Keratinocyte (primary cell): ENCODE measurements at regions not wholly inside any gene's neighbourhood (a gene's known extent, or its start where the extent isn't known, plus 50 kb on each side); places are given as distances from the start of the nearest gene placed in this dataset.
A peak's percentile ranks its signal among the peaks of the same experiment; 100 is the strongest.

Experiments
- DNase-seq: peaks from one replicate; pipeline ENCODE4 v3.0.0-alpha.2; 2011; ENCODE audit warnings: low read depth, missing footprints, low spot score
- FAIRE-seq: peaks from 2 replicates; lab custom pipeline; 2011; peaks lifted over from hg19 to GRCh38; lab: Jason Lieb, UNC
- H2AFZ ChIP-seq: 2 replicates; pipeline ENCODE4 v1.6.0; 2012; ENCODE audit warnings: low read length, control low read depth, inconsistent platforms; ENCODE audit not compliant: control insufficient read depth
- H3K27ac ChIP-seq: 2 replicates; pipeline ENCODE4 v1.5.1; 2011; ENCODE audit warnings: low read length; ENCODE audit not compliant: control insufficient read depth, insufficient read depth
- H3K27me3 ChIP-seq: 3 replicates; pipeline ENCODE4 v1.6.0; 2011; ENCODE audit warnings: low read length; ENCODE audit not compliant: control insufficient read depth, insufficient read depth; ENCODE audit errors: extremely low read depth
- H3K36me3 ChIP-seq, 2 experiments: 2 replicates in 1 of 2; 3 replicates in 1 of 2; pipeline ENCODE4 v1.5.1; 2011; ENCODE audit warnings: low read length in 2 of 2, mild to moderate bottlenecking in 1 of 2; ENCODE audit not compliant: control insufficient read depth in 2 of 2, insufficient read depth in 2 of 2; ENCODE audit errors: extremely low read depth in 1 of 2
- H3K4me1 ChIP-seq: 3 replicates; pipeline ENCODE4 v1.5.1; 2011; ENCODE audit warnings: low read length; ENCODE audit not compliant: control insufficient read depth, insufficient read depth; ENCODE audit errors: extremely low read depth
- H3K4me2 ChIP-seq: 3 replicates; pipeline ENCODE4 v1.6.0; 2011; ENCODE audit warnings: low read depth, low read length; ENCODE audit not compliant: control insufficient read depth, insufficient read depth; ENCODE audit errors: extremely low read depth
- H3K4me3 ChIP-seq, 3 experiments: fragments of 200-600 bp in 1 of 3; sonication (generic) in 1 of 3; 2 replicates in 2 of 3; 3 replicates in 1 of 3; pipeline ENCODE4 v1.5.1; 2011 to 2016; ENCODE audit warnings: low read length in 3 of 3, mild to moderate bottlenecking in 3 of 3, control low read depth in 2 of 3, inconsistent platforms in 1 of 3, low read depth in 1 of 3, mixed read lengths in 1 of 3, mixed run types in 1 of 3, moderate library complexity in 1 of 3; ENCODE audit not compliant: control insufficient read depth in 2 of 3, insufficient read depth in 2 of 3; ENCODE audit errors: extremely low read depth in 1 of 3
- H3K79me2 ChIP-seq: 2 replicates; pipeline ENCODE4 v1.6.0; 2012; ENCODE audit warnings: low read length; ENCODE audit not compliant: control insufficient read depth, insufficient read depth
- H3K9ac ChIP-seq: 3 replicates; pipeline ENCODE4 v1.6.0; 2011; ENCODE audit warnings: low read length; ENCODE audit not compliant: control insufficient read depth, insufficient read depth; ENCODE audit errors: extremely low read depth
- H3K9me1 ChIP-seq: 3 replicates; pipeline ENCODE4 v1.6.0; 2011; ENCODE audit warnings: low read length; ENCODE audit not compliant: control insufficient read depth, insufficient read depth; ENCODE audit errors: extremely low read depth
- H3K9me3 ChIP-seq: 2 replicates; pipeline ENCODE4 v1.5.1; 2012; ENCODE audit warnings: low read depth, low read length; ENCODE audit not compliant: control insufficient read depth
- H4K20me1 ChIP-seq: 3 replicates; pipeline ENCODE4 v1.6.0; 2011; ENCODE audit warnings: low read length; ENCODE audit not compliant: control insufficient read depth, insufficient read depth; ENCODE audit errors: extremely low read depth
- EZH2 ChIP-seq: IDR thresholded peaks from one replicate; pipeline ENCODE4 v1.6.1; 2012; ENCODE audit warnings: inconsistent platforms, mild to moderate bottlenecking, low read length, moderate library complexity
- dilution Hi-C: fragments of 300-500 bp; cut with MboI; formaldehyde crosslinking; loops from one replicate; pipeline ENCODE4 v1.7.0; 2020; ENCODE audit warnings: low sequenced_read_pairs; ENCODE audit not compliant: extremely low pct_ligation_motif_present
- TF ChIP-seq, protein P1 (sequence below), 3 experiments: IDR thresholded peaks in 1 of 3; conservative IDR thresholded peaks in 1 of 3; optimal IDR thresholded peaks in 1 of 3; 2 replicates in 2 of 3; 3 replicates in 1 of 3; pipeline versions ENCODE3 to v1.5.1; 2011; ENCODE audit warnings: low read length in 3 of 3, mild to moderate bottlenecking in 3 of 3, moderate library complexity in 2 of 3, control low read depth in 1 of 3, inconsistent platforms in 1 of 3; ENCODE audit not compliant: insufficient read depth in 2 of 3; ENCODE audit errors: extremely low read depth in 1 of 3

DNA sequence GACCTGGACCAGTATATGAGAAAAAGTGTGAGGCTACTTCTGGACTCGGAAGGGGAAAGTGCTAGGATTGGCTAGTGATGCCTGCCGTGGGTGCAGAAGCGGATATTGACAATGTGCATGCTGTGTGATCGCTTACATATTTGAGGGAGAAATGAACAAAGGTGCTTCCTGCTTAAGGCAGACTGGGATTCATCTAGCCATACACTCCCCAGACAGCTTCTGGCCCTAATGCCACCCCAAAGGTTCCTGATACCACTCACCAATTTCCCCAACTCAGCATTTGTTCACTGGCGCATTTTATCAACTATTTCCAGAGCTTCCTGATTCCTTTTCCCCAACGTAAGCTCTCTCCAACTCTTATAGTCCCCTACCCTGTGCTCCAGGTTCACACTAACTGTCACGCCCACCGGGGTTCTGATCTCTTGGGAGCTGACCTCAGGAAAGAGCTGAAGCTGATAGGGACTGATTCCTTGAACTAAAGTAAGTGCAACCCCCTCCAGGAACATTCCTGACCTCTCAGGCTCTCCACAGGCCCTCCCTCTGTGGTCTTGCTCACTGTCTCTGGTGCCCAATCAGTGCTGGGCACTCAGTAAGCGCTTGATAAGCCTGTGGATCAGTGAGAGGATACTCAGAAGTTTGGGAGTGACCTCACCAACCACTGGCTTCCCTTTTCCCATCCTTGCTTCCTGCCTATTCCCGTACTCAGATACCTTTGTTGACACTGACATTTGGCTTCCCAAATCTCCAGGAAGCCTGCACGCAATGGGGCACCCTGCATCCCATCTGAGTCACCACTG lies 73.3 kb downstream of the MRPL14 start:
- H3K4me2 ChIP-seq: no peak overlapping the region
- no peak for FAIRE-seq
- H3K9ac ChIP-seq: no peak overlapping the region
- H3K36me3 ChIP-seq: no peaks in the 10 kb centered on the region
- H3K79me2 ChIP-seq: no peaks in the 10 kb centered on the region
- no peaks in the 10 kb centered on the region for H3K9me3 ChIP-seq
- no peak overlapping the region for H3K4me3 ChIP-seq
- no peak for TF ChIP-seq EZH2
- TF ChIP-seq, protein P1, sequence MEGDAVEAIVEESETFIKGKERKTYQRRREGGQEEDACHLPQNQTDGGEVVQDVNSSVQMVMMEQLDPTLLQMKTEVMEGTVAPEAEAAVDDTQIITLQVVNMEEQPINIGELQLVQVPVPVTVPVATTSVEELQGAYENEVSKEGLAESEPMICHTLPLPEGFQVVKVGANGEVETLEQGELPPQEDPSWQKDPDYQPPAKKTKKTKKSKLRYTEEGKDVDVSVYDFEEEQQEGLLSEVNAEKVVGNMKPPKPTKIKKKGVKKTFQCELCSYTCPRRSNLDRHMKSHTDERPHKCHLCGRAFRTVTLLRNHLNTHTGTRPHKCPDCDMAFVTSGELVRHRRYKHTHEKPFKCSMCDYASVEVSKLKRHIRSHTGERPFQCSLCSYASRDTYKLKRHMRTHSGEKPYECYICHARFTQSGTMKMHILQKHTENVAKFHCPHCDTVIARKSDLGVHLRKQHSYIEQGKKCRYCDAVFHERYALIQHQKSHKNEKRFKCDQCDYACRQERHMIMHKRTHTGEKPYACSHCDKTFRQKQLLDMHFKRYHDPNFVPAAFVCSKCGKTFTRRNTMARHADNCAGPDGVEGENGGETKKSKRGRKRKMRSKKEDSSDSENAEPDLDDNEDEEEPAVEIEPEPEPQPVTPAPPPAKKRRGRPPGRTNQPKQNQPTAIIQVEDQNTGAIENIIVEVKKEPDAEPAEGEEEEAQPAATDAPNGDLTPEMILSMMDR (optimal IDR thresholded peaks at IDR 0.05 in 1 of 3, IDR thresholded peaks at IDR 0.05 in 1 of 3, conservative IDR thresholded peaks at IDR 0.05 in 1 of 3; ENCODE audit: extremely low read depth in 1 of 3, insufficient read depth in 2 of 3, low read length in 3 of 3): no peak
- dilution Hi-C loops: no loop called here
- no peaks in the 10 kb centered on the region for H3K9me1 ChIP-seq
- DNase-seq: no peak
- no peaks in the 10 kb centered on the region for H4K20me1 ChIP-seq
- H3K27ac ChIP-seq: no peak overlapping the region
- no peaks in the 10 kb centered on the region for H3K27me3 ChIP-seq
- H2AFZ ChIP-seq: peak overlapping the region; percentile 7
- peaks cover 59% of the 10 kb centered on the region for H3K4me1 ChIP-seq

DNA sequence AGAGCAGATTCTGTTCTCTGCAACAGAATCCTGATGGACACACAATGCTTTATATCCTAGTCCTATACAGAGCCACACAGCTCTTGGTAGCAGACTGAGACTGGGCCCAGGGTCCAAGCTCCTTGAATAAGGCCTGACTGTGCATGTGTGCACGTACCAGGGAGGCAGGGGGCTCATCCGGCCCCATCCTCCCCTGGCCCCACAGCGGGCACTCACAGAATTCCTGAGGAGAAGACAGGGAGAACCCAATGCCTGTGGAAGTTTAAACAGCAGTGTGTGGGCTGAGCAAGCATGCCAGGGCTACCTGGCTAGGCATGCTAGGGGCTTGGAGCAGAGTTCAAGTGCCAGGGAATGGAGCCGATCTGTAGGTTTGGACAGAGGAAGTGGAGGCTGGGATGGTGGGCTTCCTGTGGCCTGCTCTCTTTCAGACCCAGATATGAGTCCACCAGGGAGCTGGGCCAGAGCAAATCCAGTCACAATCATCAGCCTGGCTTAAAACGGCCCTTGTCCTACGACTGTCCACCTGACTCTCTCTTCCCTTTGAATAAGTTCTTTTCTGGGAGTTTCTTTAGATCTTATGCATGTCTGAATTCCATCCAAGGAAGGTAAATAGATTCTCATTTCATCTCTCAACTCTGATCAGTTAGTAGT lies 74.0 kb downstream of the MRPL14 start:
- H4K20me1 ChIP-seq: no peaks in the 10 kb centered on the region
- H3K4me3 ChIP-seq: no peak overlapping the region
- peaks cover 54% of the 10 kb centered on the region for H3K4me1 ChIP-seq
- TF ChIP-seq, protein P1 (optimal IDR thresholded peaks at IDR 0.05 in 1 of 3, IDR thresholded peaks at IDR 0.05 in 1 of 3, conservative IDR thresholded peaks at IDR 0.05 in 1 of 3; ENCODE audit: extremely low read depth in 1 of 3, insufficient read depth in 2 of 3, low read length in 3 of 3): no peak
- no peak for TF ChIP-seq EZH2
- no peaks in the 10 kb centered on the region for H3K9me3 ChIP-seq
- no peak overlapping the region for H3K27ac ChIP-seq
- H2AFZ ChIP-seq: no peak overlapping the region
- DNase-seq: no peak
- H3K36me3 ChIP-seq: no peaks in the 10 kb centered on the region
- no peak overlapping the region for H3K4me2 ChIP-seq
- H3K9me1 ChIP-seq: no peaks in the 10 kb centered on the region
- no peak for FAIRE-seq
- dilution Hi-C loops: no loop called here
- H3K9ac ChIP-seq: no peak overlapping the region
- no peaks in the 10 kb centered on the region for H3K27me3 ChIP-seq
- no peaks in the 10 kb centered on the region for H3K79me2 ChIP-seq
